SK-N-SH treated with all-trans-retinoic acid at 6 μM for 48 hours (cell line): ENCODE measurements at regions not wholly inside any gene's neighbourhood (a gene's known extent, or its start where the extent isn't known, plus 50 kb on each side); places are given as distances from the start of the nearest gene placed in this dataset.

ENCODE experiments used
- ATAC-seq: fragments of 200-7000 bp; cut with Tn5 transposase; 3 replicates; pipeline ENCODE4 v1.9.1; 2020; ENCODE audit warnings: mild to moderate bottlenecking, moderate library complexity
- ARNTL ChIP-seq: fragments of 450-650 bp; formaldehyde crosslinking; IDR thresholded peaks from 2 replicates; pipeline ENCODE4 v1.5.0; 2020; ENCODE audit warnings: low read depth, mild to moderate bottlenecking, moderate library complexity, borderline replicate concordance
- BACH2 ChIP-seq: fragments of 250-450 bp; sonication (Bioruptor Pico); IDR thresholded peaks from 2 replicates; pipeline ENCODE4 v1.9.0; 2021; ENCODE audit warnings: mild to moderate bottlenecking, borderline replicate concordance
- CSDC2 ChIP-seq: fragments of 250-450 bp; sonication (Bioruptor Pico); IDR thresholded peaks from 2 replicates; pipeline ENCODE4 v1.5.0; 2020; ENCODE audit warnings: mild to moderate bottlenecking, moderate library complexity
- CSRNP3 ChIP-seq: fragments of 250-450 bp; sonication (Bioruptor Pico); IDR thresholded peaks from 2 replicates; pipeline ENCODE4 v1.5.1; 2021; ENCODE audit warnings: mild to moderate bottlenecking, moderate library complexity
- ESRRG ChIP-seq: fragments of 250-450 bp; sonication (Bioruptor Pico); IDR thresholded peaks from 2 replicates; pipeline ENCODE4 v1.6.1; 2021; ENCODE audit warnings: mild to moderate bottlenecking
- GLIS3 ChIP-seq: fragments of 250-450 bp; sonication (Bioruptor Pico); IDR thresholded peaks from 2 replicates; pipeline ENCODE4 v1.5.0; 2020; ENCODE audit warnings: mild to moderate bottlenecking, moderate library complexity
- ISL1 ChIP-seq: fragments of 250-450 bp; sonication (Bioruptor Pico); IDR thresholded peaks from 2 replicates; pipeline ENCODE4 v2.1.2; 2022; ENCODE audit warnings: mild to moderate bottlenecking, moderate library complexity
- OSR1 ChIP-seq: fragments of 250-450 bp; sonication (Bioruptor Pico); IDR thresholded peaks from 2 replicates; pipeline ENCODE4 v1.8.0; 2022; ENCODE audit warnings: moderate library complexity, mild to moderate bottlenecking, inconsistent platforms
- PPARA ChIP-seq: fragments of 250-450 bp; sonication (Bioruptor Pico); IDR thresholded peaks from 2 replicates; pipeline ENCODE4 v1.5.0; 2020; ENCODE audit warnings: mild to moderate bottlenecking, borderline replicate concordance
- RARB ChIP-seq: fragments of 250-450 bp; sonication (Bioruptor Pico); IDR thresholded peaks from 2 replicates; pipeline ENCODE4 v1.8.0; 2021; ENCODE audit warnings: mild to moderate bottlenecking, moderate library complexity
- SNAI2 ChIP-seq: fragments of 250-450 bp; sonication (Bioruptor Pico); IDR thresholded peaks from 2 replicates; pipeline ENCODE4 v1.5.0; 2020; ENCODE audit warnings: mild to moderate bottlenecking, moderate library complexity
- TCF4 ChIP-seq: fragments of 250-450 bp; sonication (Bioruptor Pico); IDR thresholded peaks from 2 replicates; pipeline ENCODE4 v1.8.0; 2021; ENCODE audit warnings: mild to moderate bottlenecking, moderate library complexity, borderline replicate concordance
- TOX ChIP-seq: fragments of 250-450 bp; sonication (Bioruptor Pico); IDR thresholded peaks from 2 replicates; pipeline ENCODE4 v1.8.0; 2021; ENCODE audit warnings: mild to moderate bottlenecking, moderate library complexity, borderline replicate concordance
- ZC3H10 ChIP-seq: fragments of 250-450 bp; sonication (Bioruptor Pico); IDR thresholded peaks from 2 replicates; pipeline ENCODE4 v1.5.1; 2021; ENCODE audit warnings: mild to moderate bottlenecking, moderate library complexity
- ZFP3 ChIP-seq: fragments of 250-450 bp; sonication (Bioruptor Pico); IDR thresholded peaks from 2 replicates; pipeline ENCODE4 v1.5.0; 2020; ENCODE audit warnings: mild to moderate bottlenecking, moderate library complexity
- ZFP30 ChIP-seq: fragments of 450-650 bp; formaldehyde crosslinking; IDR thresholded peaks from 2 replicates; pipeline ENCODE4 v1.5.0; 2022; ENCODE audit warnings: mild to moderate bottlenecking, moderate library complexity
- ZNF565 ChIP-seq: fragments of 450-650 bp; formaldehyde crosslinking; conservative IDR thresholded peaks from 2 replicates; pipeline ENCODE4 v1.5.0; 2020; ENCODE audit warnings: low read depth, mild to moderate bottlenecking, moderate library complexity
- ZNF70 ChIP-seq: fragments of 450-650 bp; formaldehyde crosslinking; IDR thresholded peaks from 2 replicates; pipeline ENCODE4 v1.5.0; 2020; ENCODE audit warnings: mild to moderate bottlenecking, moderate library complexity
- ZNF8 ChIP-seq: fragments of 450-650 bp; formaldehyde crosslinking; IDR thresholded peaks from 2 replicates; pipeline ENCODE4 v1.5.0; 2020; ENCODE audit warnings: mild to moderate bottlenecking, moderate library complexity
- TF ChIP-seq, protein P1 (sequence below): fragments of 250-450 bp; sonication (Bioruptor Pico); IDR thresholded peaks from 2 replicates; pipeline ENCODE4 v1.8.0; 2020; ENCODE audit warnings: mild to moderate bottlenecking, moderate library complexity, borderline replicate concordance
- TF ChIP-seq, protein P2 (sequence below): fragments of 250-450 bp; sonication (Bioruptor Pico); IDR thresholded peaks from 2 replicates; pipeline ENCODE4 v1.5.0; 2020; ENCODE audit warnings: mild to moderate bottlenecking, moderate library complexity

DNA sequence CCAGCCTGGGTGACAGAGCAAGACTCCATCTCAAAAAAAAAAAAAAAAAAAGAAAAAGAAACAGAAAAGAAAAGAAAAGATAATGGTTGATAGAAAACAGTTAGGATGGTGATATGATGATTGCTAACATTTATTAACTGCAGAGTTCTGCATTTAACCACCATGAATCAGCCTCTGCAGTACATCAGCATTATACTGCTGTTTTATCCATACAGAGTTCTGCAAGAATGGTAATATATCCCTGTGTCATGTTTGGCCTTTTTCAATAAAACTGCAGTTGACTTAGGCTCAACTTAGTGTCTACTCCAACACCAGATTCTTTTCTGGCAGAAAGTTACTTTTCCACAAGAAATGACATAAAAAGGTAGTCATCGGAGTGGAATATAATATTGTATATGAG is 62.6 kb downstream of the DUSP6 start:
- peak; percentile 54 for ATAC-seq
- TF ChIP-seq ZC3H10 (CRISPR knock-in tag) (no peak), ESRRG (no peak), OSR1 (CRISPR knock-in tag) (no peak), ZNF565 (CRISPR knock-in tag) (no peak), TOX (CRISPR knock-in tag) (no peak), RARB (CRISPR knock-in tag) (no peak), ZFP30 (CRISPR knock-in tag) (no peak), ZNF8 (no peak), BACH2 (CRISPR knock-in tag) (no peak), ZNF70 (no peak), PPARA (no peak), TCF4 (CRISPR knock-in tag) (no peak)
- TF ChIP-seq, protein P1, sequence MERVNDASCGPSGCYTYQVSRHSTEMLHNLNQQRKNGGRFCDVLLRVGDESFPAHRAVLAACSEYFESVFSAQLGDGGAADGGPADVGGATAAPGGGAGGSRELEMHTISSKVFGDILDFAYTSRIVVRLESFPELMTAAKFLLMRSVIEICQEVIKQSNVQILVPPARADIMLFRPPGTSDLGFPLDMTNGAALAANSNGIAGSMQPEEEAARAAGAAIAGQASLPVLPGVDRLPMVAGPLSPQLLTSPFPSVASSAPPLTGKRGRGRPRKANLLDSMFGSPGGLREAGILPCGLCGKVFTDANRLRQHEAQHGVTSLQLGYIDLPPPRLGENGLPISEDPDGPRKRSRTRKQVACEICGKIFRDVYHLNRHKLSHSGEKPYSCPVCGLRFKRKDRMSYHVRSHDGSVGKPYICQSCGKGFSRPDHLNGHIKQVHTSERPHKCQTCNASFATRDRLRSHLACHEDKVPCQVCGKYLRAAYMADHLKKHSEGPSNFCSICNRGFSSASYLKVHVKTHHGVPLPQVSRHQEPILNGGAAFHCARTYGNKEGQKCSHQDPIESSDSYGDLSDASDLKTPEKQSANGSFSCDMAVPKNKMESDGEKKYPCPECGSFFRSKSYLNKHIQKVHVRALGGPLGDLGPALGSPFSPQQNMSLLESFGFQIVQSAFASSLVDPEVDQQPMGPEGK (CRISPR knock-in tag) = no peak

GRCh38 chr12:89288959-89289358 is 63.3 kb downstream of the DUSP6 start:
- TF ChIP-seq ZNF8 (no peak), ESRRG (no peak), PPARA (no peak), OSR1 (CRISPR knock-in tag) (no peak), CSRNP3 (no peak), ZNF70 (no peak), ZFP3 (CRISPR knock-in tag) (no peak), TCF4 (CRISPR knock-in tag) (no peak), CSDC2 (no peak), SNAI2 (CRISPR knock-in tag) (no peak), ZFP30 (CRISPR knock-in tag) (no peak), TOX (CRISPR knock-in tag) (no peak), ZC3H10 (CRISPR knock-in tag) (no peak), GLIS3 (CRISPR knock-in tag) (no peak), ISL1 (no peak), RARB (CRISPR knock-in tag) (no peak), ARNTL (no peak)
- TF ChIP-seq, protein P1 (CRISPR knock-in tag) = no peak
- TF ChIP-seq, all 23 proteins: peak for 0
- ATAC-seq = no peak

GRCh38 chr12:89286501-89286900 is 65.8 kb downstream of the DUSP6 start:
- no peak for ATAC-seq
- TF ChIP-seq ARNTL (no peak), OSR1 (CRISPR knock-in tag) (no peak), GLIS3 (CRISPR knock-in tag) (no peak)

DNA sequence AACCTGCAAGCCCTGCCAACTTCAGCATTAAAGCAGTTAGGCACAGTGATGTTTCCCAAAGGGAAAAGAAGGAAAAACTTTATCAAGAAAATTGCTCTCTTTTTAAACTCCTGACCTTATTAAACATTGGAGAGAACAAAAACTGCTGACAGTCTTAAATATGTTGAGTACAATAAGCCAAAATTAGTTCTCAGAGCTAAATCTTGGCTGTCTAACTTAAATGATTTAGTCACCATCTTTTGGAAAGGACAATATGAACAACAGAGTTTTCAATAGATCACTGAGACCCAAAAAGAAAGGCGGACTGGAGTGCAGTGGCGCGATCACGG is 70.8 kb downstream of the DUSP6 start:
- ATAC-seq = no peak
- no peak for TF ChIP-seq BACH2 (CRISPR knock-in tag)

DNA sequence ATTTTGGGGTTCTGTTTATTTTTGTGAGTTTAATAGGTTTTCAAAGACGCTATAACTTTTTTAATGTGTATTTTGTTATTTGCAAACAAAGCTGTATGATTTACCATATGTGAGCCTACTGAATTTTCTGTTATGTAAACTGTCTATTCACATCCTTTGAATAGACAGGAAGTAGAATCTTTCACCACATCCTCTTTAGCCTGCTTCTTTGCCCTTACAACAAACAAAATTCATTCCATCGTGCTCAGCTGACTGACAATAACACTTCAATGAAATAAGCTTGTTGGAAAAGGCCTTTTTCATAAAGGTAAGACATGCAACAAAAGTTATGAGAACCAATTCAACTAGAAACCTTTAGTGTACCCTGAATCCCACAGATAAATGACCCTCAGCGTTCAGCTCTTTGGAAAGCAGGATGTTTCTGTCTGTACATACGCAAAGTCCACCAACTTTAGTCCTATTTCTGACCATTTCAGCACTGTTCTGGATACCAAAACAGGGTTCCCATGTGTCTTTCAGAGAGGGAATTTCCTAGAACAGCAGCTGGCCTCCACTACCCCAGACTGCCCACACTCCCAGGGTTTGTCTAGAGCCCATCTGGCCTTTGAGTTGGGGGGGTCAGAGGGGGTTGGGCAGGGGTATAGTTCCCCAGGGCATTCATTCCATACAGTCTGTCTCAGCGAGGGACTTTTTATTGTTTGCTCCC is 71.3 kb downstream of the DUSP6 start:
- ATAC-seq = no peak

More for the DNA sequence above, 71.3 kb downstream of the DUSP6 start:
- no peak for TF ChIP-seq BACH2 (CRISPR knock-in tag)
- TF ChIP-seq OSR1 (CRISPR knock-in tag) = no peak
- TF ChIP-seq ZNF8 = no peak
- no peak for TF ChIP-seq ZFP3 (CRISPR knock-in tag)
- no peak for TF ChIP-seq ARNTL
- TF ChIP-seq ZNF565 (CRISPR knock-in tag) = no peak
- no peak for TF ChIP-seq ZC3H10 (CRISPR knock-in tag)
- TF ChIP-seq GLIS3 (CRISPR knock-in tag) = no peak
- TF ChIP-seq ISL1 = no peak
- TF ChIP-seq, protein P2, sequence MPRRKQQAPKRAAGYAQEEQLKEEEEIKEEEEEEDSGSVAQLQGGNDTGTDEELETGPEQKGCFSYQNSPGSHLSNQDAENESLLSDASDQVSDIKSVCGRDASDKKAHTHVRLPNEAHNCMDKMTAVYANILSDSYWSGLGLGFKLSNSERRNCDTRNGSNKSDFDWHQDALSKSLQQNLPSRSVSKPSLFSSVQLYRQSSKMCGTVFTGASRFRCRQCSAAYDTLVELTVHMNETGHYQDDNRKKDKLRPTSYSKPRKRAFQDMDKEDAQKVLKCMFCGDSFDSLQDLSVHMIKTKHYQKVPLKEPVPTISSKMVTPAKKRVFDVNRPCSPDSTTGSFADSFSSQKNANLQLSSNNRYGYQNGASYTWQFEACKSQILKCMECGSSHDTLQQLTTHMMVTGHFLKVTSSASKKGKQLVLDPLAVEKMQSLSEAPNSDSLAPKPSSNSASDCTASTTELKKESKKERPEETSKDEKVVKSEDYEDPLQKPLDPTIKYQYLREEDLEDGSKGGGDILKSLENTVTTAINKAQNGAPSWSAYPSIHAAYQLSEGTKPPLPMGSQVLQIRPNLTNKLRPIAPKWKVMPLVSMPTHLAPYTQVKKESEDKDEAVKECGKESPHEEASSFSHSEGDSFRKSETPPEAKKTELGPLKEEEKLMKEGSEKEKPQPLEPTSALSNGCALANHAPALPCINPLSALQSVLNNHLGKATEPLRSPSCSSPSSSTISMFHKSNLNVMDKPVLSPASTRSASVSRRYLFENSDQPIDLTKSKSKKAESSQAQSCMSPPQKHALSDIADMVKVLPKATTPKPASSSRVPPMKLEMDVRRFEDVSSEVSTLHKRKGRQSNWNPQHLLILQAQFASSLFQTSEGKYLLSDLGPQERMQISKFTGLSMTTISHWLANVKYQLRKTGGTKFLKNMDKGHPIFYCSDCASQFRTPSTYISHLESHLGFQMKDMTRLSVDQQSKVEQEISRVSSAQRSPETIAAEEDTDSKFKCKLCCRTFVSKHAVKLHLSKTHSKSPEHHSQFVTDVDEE = no peak
